ENCODE measurements at regions not wholly inside any gene's neighbourhood (a gene's known extent, or its start where the extent isn't known, plus 50 kb on each side); places are given as distances from the start of the nearest gene placed in this dataset.

DNA sequence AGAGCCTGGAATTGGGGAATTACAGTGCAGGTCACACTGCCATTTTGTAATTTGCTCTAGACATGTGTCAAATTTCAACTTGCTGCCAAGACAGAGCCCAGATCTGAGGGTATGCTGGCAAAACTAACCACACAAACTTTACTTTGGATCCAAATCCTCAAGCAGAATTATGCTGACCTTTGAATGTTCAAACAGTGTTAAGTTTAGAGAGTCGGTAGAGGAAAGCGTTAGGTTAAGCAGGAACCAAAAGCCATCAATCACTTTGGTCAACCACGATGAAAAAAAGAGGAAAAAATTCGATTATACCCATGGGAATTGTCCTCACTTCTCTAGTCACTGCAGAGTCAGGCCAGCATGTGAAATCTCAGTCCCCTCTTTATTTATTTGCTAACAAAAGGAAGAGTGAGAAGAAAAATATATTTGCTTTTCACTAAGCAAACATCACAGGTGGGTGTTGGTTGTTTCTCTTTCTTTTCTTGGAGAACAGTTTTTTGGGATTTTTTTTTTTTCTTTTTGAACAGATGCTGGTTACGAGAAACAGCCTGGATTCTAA lies 105.1 kb upstream of the ADGRF1 start:
- no peak for TF ChIP-seq GATA2 (IDR thresholded peaks at IDR 0.05; ENCODE audit: low read depth, low read length)
- TF ChIP-seq GATA3 (IDR thresholded peaks at IDR 0.05; ENCODE audit: low read depth, low read length), result no peak
